ENCODE measurements at regions not wholly inside any gene's neighbourhood (a gene's known extent, or its start where the extent isn't known, plus 50 kb on each side); places are given as distances from the start of the nearest gene placed in this dataset.
"Not testable (repeated sequence)": the region's sequence is repeated elsewhere in the genome, so short reads cannot be mapped to it uniquely, and the experiment has no call there.

- H3K4me3 ChIP-seq (ENCODE audit: low read depth, low read length), result peak overlapping the region; percentile 51
- DNase-seq (ENCODE audit: low read depth), result no peak
Observed at GRCh38 chrY:16831766-16832165, 1048.3 kb downstream of the CDY2B start.

GRCh38 chrY:16831364-16831763 lies 1048.7 kb downstream of the CDY2B start:
- DNase-seq (ENCODE audit: low read depth), result not testable (repeated sequence)
- H3K4me3 ChIP-seq (ENCODE audit: low read depth, low read length), result peak overlapping the region; percentile 51

More at GRCh38 chrY:16831766-16832165, 1048.3 kb downstream of the CDY2B start:
- TF ChIP-seq CTCF (conservative IDR thresholded peaks at IDR 0.05; ENCODE audit: low read depth, low read length), result peak; percentile 4

GRCh38 chrY:16807713-16808112 lies 1072.3 kb downstream of the CDY2B start:
- no peak for DNase-seq (ENCODE audit: low read depth)
- no peak for TF ChIP-seq CTCF (conservative IDR thresholded peaks at IDR 0.05; ENCODE audit: low read depth, low read length)
- no peak overlapping the region for H3K4me3 ChIP-seq (ENCODE audit: low read depth, low read length)

Measured in epithelial cell of proximal tubule (primary cell).